Activated naive CD4-positive, alpha-beta T cell treated with anti-CD3 and anti-CD28 coated beads, Interleukin-2, amount 50 U/mL, for 16 hours (primary cell): ENCODE measurements at regions not wholly inside any gene's neighbourhood (a gene's known extent, or its start where the extent isn't known, plus 50 kb on each side); places are given as distances from the start of the nearest gene placed in this dataset.

Experiments
- DNase-seq: peaks from one replicate; pipeline ENCODE4 v3.0.0-alpha.2; 2020

DNA sequence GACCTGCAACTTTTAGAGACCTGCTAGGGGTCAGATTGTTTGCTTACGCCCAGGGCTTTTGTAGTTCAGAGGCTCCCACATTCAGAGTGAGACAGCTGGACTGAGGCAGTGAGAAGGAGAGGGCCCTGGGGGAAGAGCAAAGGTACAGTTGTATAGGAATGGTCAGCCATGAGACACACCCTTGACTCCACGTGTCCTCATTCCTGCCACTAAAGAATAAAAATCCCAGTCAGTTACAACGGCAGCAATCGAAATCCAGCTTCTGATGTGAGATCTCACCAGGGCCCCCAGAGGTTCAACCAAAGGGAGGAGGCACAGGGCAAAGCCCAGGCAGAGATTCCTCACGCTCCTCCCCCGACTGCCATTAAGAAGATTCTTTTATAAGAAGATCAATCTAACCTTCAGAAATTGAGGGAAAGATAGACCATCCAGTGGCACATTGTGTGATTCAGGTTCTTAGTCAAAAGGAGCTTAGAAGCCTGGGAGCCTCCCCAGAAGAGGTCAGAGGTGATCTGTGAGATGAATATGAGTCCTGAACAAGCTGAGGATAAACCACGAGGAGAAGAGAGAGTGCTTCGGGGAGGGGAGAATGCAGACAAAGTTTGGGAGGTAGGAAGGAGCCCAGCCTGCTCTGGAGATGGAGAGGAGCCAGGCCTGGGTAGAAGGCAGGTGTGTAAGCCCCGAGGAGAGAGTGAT is 317.0 kb downstream of the CYP26B1 start:
- no peak for DNase-seq

DNA sequence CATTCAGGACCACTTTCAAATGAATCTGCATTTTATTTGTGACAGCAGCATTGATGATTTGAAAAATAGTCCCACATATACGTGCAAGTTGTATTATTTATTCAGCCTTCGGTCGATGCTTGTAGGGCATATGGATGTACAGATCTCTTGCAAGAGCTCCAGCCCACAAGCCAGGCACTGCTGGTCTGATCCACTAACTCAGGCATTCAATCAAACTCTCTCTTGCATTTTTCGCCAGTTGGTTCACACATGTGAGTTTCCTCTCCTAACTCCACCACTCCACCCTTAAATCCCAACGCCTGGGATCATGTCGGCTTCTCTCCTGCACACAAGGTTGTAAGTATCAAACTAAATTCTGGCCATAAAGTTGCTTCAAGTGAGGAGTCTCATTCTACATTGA is 318.7 kb downstream of the CYP26B1 start:
- DNase-seq: no peak

GRCh38 chr2:71827973-71828372 is 319.7 kb downstream of the CYP26B1 start:
- no peak for DNase-seq

DNA sequence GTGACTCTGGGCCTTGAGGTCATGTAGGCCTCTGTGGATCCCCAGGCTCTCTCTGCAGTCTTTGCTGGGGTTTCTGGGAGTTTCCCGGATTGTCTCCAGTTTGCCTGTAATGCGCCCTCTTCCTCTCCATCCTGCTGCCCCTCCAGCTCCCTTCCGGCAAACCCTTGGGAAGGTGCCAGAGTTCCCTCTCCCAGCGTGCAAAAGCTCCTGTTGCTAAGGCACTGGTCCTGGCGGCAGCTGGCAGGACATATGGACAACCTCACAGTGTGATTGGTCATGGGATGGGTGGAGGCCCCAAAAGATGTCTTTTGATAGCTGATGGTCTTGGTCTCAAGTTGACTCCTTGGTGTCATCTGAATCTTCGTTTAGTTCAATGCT is 320.1 kb downstream of the CYP26B1 start:
- DNase-seq: no peak

DNA sequence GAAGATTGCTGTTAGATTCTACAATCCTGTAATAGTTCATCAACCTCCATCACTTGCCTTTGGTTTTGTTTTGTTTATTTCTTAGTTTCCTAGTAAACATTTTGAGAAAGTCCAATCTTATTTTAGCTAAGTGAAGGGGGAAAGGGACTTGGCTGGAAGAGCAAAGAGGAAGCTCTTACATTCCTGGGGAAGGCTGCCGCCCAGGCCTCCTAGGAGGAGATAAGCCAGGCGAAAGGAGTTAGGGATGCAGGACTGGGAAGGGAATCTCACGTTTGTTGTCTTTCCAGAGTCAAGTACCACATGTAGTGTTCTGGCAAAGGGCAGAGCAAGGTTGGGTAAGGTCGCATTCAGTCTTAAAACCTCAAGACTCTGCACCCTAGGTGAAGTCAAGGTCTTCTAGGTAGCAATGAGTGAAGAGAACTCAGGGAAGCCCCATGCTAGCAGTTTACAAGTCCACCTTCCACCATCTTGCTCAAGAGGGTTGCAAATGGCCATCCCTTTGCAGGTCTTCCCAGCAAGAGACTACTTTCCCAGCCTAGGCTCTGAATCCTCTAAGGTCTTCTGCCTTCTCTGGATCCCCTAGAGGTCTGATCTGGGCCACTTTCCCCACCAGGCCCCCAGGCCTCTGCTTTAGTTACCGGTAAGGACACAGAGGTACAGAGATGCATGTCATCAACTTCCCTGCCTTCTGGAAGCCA is 320.7 kb downstream of the CYP26B1 start:
- no peak for DNase-seq

DNA sequence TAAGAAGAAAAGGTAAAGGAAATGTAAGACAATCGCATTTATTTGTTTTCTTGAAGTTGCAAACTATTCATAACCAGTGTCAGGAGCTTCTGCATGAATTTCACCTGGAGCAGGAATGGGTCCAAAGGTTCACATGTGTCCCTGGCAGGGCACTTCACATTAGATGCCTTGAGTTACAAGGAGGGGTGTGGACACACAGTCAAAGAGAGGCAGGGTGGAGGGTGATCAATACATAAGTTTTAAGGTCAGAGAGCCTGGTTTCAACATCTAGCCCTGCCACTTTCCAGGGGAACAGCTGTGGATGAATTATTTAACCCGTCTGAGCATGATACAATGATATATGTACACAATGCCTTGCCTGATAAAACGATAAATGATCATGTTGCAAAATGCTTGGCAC is 321.4 kb downstream of the CYP26B1 start:
- DNase-seq: no peak

GRCh38 chr2:71824436-71824835 is 323.2 kb downstream of the CYP26B1 start:
- no peak for DNase-seq

DNA sequence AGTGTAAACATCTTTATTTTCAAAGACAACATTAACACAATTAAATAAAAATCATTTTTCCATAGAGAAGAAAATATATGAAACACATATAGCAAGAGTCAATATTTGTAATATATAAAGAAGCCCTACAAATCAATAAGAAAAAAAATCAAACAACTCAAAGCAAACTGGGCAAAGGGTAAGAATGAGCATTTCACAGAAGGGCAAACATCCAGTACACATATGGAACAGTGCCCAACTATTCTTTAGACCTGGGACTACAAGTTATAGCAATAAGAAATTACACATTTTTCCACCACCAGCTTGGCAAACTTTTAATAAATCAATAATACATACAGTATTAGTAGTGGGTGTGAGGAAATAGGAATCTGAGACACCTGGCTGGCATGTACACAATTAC is 324.1 kb downstream of the CYP26B1 start:
- DNase-seq: no peak

GRCh38 chr2:71822463-71822862 is 325.2 kb downstream of the CYP26B1 start:
- DNase-seq: no peak

GRCh38 chr2:71821856-71822255 is 325.8 kb downstream of the CYP26B1 start:
- no peak for DNase-seq

DNA sequence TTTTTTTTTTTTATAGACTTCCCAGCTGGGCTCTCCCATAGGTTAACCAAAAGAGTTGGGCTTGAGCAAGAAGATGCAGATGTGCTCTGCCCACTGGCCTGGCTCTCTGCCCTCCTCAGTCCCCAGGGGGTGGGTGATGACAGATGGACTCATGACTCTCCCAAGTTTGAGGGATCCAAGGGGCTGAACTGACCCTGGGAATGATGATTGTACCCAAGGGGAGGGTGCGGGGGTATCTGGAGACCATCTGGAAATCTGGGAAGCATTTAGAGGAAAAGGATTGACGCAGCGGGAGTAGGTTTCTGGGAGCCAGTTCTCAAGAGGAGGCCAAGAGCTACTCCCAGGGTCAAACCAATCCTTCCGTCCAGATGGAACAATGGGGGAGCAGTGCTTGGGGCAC is 330.8 kb downstream of the CYP26B1 start:
- DNase-seq: no peak

- no peak for DNase-seq
These were observed 331.8 kb downstream of the CYP26B1 start for GRCh38 chr2:71815701-71816474.

DNA sequence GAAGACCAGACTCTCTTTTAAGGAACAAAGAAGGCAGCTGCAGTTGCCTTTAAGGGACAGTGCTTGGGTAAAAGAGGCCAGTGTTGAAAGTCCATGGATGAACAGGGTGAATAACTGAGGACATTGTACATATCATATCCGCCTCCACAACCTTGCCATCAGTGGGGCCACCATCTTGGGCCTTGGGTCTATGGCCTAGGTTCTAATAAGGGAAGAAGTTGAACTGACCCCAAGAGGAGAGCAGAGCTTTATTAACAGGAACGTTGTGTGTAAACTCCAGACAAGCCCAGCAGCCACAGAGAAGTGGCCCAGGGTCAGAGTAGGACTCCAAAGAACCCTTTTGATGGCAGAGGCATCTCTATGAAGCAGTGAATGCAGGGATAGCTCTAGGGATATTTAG is 332.8 kb downstream of the CYP26B1 start:
- no peak for DNase-seq

GRCh38 chr2:71813807-71814470 is 333.7 kb downstream of the CYP26B1 start:
- DNase-seq: no peak

DNA sequence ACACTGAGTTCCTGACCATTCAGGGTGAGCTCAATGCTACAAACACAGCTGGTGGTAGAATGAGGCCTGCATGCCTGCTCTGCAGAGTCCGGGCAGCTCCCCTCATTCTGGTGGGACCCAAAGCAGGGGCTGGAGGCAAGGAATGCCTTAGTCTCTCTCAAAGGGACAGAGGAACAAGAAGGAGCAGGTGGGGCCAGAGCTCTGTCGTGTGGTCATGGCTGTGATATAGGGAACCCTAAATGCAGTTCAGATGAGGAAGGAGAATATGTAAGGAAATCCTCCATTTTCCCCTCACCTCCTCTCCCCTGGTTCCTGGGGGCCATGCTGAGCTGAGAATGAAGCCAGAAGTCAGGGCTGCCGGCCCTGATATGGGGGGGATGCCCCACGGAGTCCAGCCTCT is 334.3 kb downstream of the CYP26B1 start:
- DNase-seq: no peak

DNA sequence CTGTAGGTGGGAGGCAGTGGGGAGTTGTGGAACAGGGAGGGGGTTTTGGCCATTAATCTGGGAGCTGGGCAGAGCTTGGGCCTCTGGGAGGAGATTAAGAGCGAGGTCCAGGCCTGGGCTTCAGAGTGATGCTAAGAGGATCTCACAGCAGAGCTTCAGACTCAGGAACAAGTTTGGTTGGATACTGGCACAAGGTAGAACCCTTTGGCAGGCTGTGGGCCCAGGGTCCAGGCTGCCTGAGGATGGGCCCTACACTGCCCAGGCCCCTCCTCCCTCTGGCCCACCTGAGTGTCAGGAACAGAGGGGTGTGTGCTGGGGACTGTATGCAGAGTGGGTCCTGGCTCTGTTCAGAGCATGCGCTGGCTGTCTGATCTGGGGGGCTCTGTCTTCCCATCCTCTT is 334.9 kb downstream of the CYP26B1 start:
- DNase-seq: no peak

- no peak for DNase-seq
These were observed 335.9 kb downstream of the CYP26B1 start for GRCh38 chr2:71811726-71812125.

GRCh38 chr2:71811157-71811556 is 336.5 kb downstream of the CYP26B1 start:
- no peak for DNase-seq

DNA sequence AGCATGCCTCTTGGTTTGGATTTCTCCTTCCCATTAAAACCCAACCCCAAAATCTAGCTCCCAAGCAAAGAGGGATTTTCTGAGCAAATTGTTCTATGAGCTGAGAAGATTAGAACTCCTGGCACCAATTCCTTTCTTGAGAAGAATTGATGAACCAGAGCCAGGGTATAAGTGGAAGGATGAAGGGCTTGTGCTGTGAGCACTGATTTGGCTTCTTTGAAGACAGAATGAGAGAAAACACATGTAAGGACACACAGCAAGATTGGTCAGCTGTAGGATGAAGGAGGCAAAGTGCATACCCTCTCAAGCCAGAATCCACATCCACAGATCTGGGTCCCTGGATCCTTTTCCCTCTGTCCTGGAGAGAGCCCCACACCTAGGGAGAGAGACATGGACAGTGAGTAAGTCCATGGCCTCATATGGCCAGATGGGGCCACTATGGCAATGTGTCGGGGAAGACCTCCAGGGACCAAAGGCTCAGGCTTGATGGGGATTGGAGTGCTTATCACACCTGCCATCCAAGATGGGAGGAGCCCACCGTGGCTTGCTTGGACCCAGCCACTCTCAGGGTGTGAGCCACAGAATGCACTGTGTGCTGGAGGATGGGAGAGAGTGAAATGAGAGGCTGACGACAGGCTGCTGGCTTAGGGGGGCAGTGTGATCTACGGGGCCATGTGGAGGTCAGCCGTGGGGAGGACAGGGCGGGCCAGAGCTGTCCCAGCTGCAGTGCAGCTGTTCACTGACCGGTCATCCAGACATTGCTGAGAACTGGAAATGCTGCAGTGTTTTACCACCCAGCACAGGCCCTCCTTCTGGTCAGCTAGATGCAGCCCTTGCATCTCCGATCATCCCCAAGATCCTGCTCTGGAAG is 339.8 kb downstream of the CYP26B1 start:
- no peak for DNase-seq

GRCh38 chr2:71806432-71806831 is 341.2 kb downstream of the CYP26B1 start:
- DNase-seq: no peak

GRCh38 chr2:71804281-71804751 is 343.3 kb downstream of the CYP26B1 start:
- DNase-seq: no peak

DNA sequence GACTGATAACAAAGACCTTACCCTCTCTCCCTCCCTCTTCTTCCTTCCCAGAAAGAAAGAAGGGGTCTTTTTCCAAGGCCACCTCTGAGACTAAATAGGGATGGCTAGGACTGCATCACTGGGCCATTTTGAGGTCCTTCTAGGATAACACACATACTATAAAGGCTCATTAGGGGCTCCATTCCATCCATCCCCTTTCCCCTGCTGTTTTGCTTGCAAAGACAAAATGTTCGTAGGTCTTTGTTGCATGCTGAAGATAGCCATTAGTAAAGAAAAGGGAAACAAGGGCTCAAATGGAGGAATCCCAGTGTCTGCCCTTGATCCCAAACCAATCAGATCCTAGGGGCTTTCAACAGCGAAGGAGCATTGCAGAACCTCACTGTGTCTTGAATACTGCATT is 344.3 kb downstream of the CYP26B1 start:
- DNase-seq: no peak
